Tibial nerve (tissue), 3 donors: ENCODE measurements at regions not wholly inside any gene's neighbourhood (a gene's known extent, or its start where the extent isn't known, plus 50 kb on each side); places are given as distances from the start of the nearest gene placed in this dataset.

Experiments used
- CTCF ChIP-seq, 5 experiments: fragments of 200-600 bp in 3 of 5; fragments of 450-650 bp in 2 of 5; sonication (generic) in 3 of 5; IDR thresholded peaks; one replicate each; pipeline ENCODE4 v1.5.1; 2016 to 2019; ENCODE audit warnings: antibody characterized with exemption in 5 of 5, mild to moderate bottlenecking in 3 of 5, moderate library complexity in 2 of 5
- POLR2A ChIP-seq, 2 donors: fragments of 450-650 bp; IDR thresholded peaks; one replicate each; pipeline ENCODE4 v1.6.1; 2017; ENCODE audit warnings: antibody characterized with exemption in 2 of 2, mild to moderate bottlenecking in 2 of 2, moderate library complexity in 2 of 2

- no peak for TF ChIP-seq CTCF (IDR thresholded peaks at IDR 0.05)
- TF ChIP-seq POLR2A (IDR thresholded peaks at IDR 0.05), result no peak
Observed at GRCh38 chr10:121121462-121121861, 270.3 kb downstream of the WDR11 start.
